ENCODE measurements at regions not wholly inside any gene's neighbourhood (a gene's known extent, or its start where the extent isn't known, plus 50 kb on each side); places are given as distances from the start of the nearest gene placed in this dataset.

GRCh38 chr4:114310296-114310925, 288.2 kb upstream of the UGT8 start:
- Histone ChIP-seq H3K27ac (ENCODE audit: low read depth in 1 of 2, low read length in 2 of 2) (no peak overlapping the region), H2AFZ (ENCODE audit: insufficient read depth, low read depth, low read length, poor library complexity, severe bottlenecking) (no peak overlapping the region), H3K9me3 (replicated peaks in 1 of 2; ENCODE audit: control insufficient read depth in 1 of 2, insufficient read depth in 1 of 2, low read length in 2 of 2) (no peaks in the 10 kb centered on the region), H3K4me1 (ENCODE audit: control insufficient read depth in 1 of 2, insufficient read depth in 2 of 2, low read length in 2 of 2) (no peaks in the 10 kb centered on the region), H3K4me2 (replicated peaks; ENCODE audit: extremely low read depth, low read length, poor library complexity, severe bottlenecking) (no peak overlapping the region), H3K79me2 (ENCODE audit: insufficient read depth, low read length) (no peaks in the 10 kb centered on the region), H3K36me3 (replicated peaks in 1 of 2; ENCODE audit: control insufficient read depth in 1 of 2, insufficient read depth in 2 of 2, low read length in 2 of 2) (no peaks in the 10 kb centered on the region), H4K20me1 (ENCODE audit: insufficient read depth, low read length) (no peaks in the 10 kb centered on the region), H3K9ac (ENCODE audit: insufficient read depth, low read length, poor library complexity, severe bottlenecking) (no peak overlapping the region), H3K4me3 (replicated peaks in 1 of 3; ENCODE audit: low read depth in 2 of 3, low read length in 3 of 3) (no peak overlapping the region), H3K27me3 (ENCODE audit: control insufficient read depth in 2 of 2, insufficient read depth in 2 of 2, low read length in 2 of 2) (no peaks in the 10 kb centered on the region)
- H3K27ac Mint-ChIP-seq: no peak overlapping the region
- no peaks in the 10 kb centered on the region for H3K4me1 Mint-ChIP-seq
- no peak overlapping the region for H3K4me3 Mint-ChIP-seq
- peaks cover 0 to 2% (median 0%) of the 10 kb centered on the region in 7 donors for H3K9me3 Mint-ChIP-seq
- no peak for DNase-seq
- peaks cover 0 to 2% (median 0%) of the 10 kb centered on the region in 3 donors for H3K27me3 Mint-ChIP-seq (ENCODE audit: low read depth in 3 of 3)
- no peaks in the 10 kb centered on the region for H3K36me3 Mint-ChIP-seq
- intact Hi-C loops (cut with micrococcal nuclease): no loop called here
- TF ChIP-seq, protein P1, sequence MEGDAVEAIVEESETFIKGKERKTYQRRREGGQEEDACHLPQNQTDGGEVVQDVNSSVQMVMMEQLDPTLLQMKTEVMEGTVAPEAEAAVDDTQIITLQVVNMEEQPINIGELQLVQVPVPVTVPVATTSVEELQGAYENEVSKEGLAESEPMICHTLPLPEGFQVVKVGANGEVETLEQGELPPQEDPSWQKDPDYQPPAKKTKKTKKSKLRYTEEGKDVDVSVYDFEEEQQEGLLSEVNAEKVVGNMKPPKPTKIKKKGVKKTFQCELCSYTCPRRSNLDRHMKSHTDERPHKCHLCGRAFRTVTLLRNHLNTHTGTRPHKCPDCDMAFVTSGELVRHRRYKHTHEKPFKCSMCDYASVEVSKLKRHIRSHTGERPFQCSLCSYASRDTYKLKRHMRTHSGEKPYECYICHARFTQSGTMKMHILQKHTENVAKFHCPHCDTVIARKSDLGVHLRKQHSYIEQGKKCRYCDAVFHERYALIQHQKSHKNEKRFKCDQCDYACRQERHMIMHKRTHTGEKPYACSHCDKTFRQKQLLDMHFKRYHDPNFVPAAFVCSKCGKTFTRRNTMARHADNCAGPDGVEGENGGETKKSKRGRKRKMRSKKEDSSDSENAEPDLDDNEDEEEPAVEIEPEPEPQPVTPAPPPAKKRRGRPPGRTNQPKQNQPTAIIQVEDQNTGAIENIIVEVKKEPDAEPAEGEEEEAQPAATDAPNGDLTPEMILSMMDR (IDR thresholded peaks at IDR 0.05): no peak

GRCh38 chr4:114311787-114312186, 286.8 kb upstream of the UGT8 start:
- Histone ChIP-seq H3K27me3 (ENCODE audit: control insufficient read depth in 2 of 2, insufficient read depth in 2 of 2, low read length in 2 of 2) (no peaks in the 10 kb centered on the region), H4K20me1 (ENCODE audit: insufficient read depth, low read length) (no peaks in the 10 kb centered on the region), H3K9ac (ENCODE audit: insufficient read depth, low read length, poor library complexity, severe bottlenecking) (no peak overlapping the region), H3K79me2 (ENCODE audit: insufficient read depth, low read length) (no peaks in the 10 kb centered on the region), H2AFZ (ENCODE audit: insufficient read depth, low read depth, low read length, poor library complexity, severe bottlenecking) (no peak overlapping the region), H3K9me3 (replicated peaks in 1 of 2; ENCODE audit: control insufficient read depth in 1 of 2, insufficient read depth in 1 of 2, low read length in 2 of 2) (no peaks in the 10 kb centered on the region), H3K36me3 (replicated peaks in 1 of 2; ENCODE audit: control insufficient read depth in 1 of 2, insufficient read depth in 2 of 2, low read length in 2 of 2) (no peaks in the 10 kb centered on the region), H3K4me2 (replicated peaks; ENCODE audit: extremely low read depth, low read length, poor library complexity, severe bottlenecking) (no peak overlapping the region), H3K4me3 (replicated peaks in 1 of 3; ENCODE audit: low read depth in 2 of 3, low read length in 3 of 3) (no peak overlapping the region), H3K4me1 (ENCODE audit: control insufficient read depth in 1 of 2, insufficient read depth in 2 of 2, low read length in 2 of 2) (no peaks in the 10 kb centered on the region), H3K27ac (ENCODE audit: low read depth in 1 of 2, low read length in 2 of 2) (no peak overlapping the region)
- TF ChIP-seq, protein P1 (IDR thresholded peaks at IDR 0.05): no peak
- WGBS (ENCODE audit: insufficient coverage): no CpG with 5 or more reads among the region's 4 CpGs
- Mint-ChIP-seq H3K9me3 (peaks cover 0 to 2% (median 0%) of the 10 kb centered on the region in 7 donors), H3K27me3 (ENCODE audit: low read depth in 3 of 3) (peaks cover 0 to 2% (median 0%) of the 10 kb centered on the region in 3 donors), H3K36me3 (no peaks in the 10 kb centered on the region), H3K4me3 (no peak overlapping the region), H3K4me1 (no peaks in the 10 kb centered on the region), H3K27ac (no peak overlapping the region)
- intact Hi-C loops (cut with micrococcal nuclease): no loop called here
- DNase-seq: no peak

Measured in CD14-positive monocyte (primary cell).